OCI-LY1 (cell line): ENCODE measurements at regions not wholly inside any gene's neighbourhood (a gene's known extent, or its start where the extent isn't known, plus 50 kb on each side); places are given as distances from the start of the nearest gene placed in this dataset.

Source experiments
- H2AFZ ChIP-seq: fragments of 200-600 bp; sonication (generic), shearing (Covaris generic); 2 replicates; pipeline ENCODE4 v1.6.0; 2014; ENCODE audit warnings: antibody characterized with exemption, mild to moderate bottlenecking, low read length
- H3F3A ChIP-seq: fragments of 200-600 bp; sonication (generic), shearing (Covaris generic); 2 replicates; pipeline ENCODE4 v1.6.0; 2014; ENCODE audit warnings: mild to moderate bottlenecking, antibody characterized with exemption, low read length, moderate library complexity; ENCODE audit not compliant: insufficient read depth
- H3K27ac ChIP-seq: fragments of 200-600 bp; sonication (generic); 2 replicates; pipeline ENCODE4 v1.5.1; 2014; ENCODE audit warnings: low read length, mixed run types, mild to moderate bottlenecking, low read depth; ENCODE audit not compliant: poor library complexity, severe bottlenecking
- H3K27me3 ChIP-seq: fragments of 200-600 bp; sonication (generic); 2 replicates; pipeline ENCODE4 v1.6.0; 2014; ENCODE audit warnings: antibody characterized with exemption, mild to moderate bottlenecking, low read length, moderate library complexity; ENCODE audit not compliant: insufficient read depth
- H3K36me3 ChIP-seq: fragments of 200-600 bp; sonication (generic); 2 replicates; pipeline ENCODE4 v1.6.1; 2014; ENCODE audit warnings: mild to moderate bottlenecking, antibody characterized with exemption, low read length, moderate library complexity, mixed read lengths; ENCODE audit not compliant: insufficient read depth
- H3K4me1 ChIP-seq: fragments of 200-600 bp; sonication (generic); 2 replicates; pipeline ENCODE4 v1.5.1; 2014; ENCODE audit warnings: mild to moderate bottlenecking, low read length, moderate library complexity; ENCODE audit not compliant: insufficient read depth, severe bottlenecking
- H3K4me2 ChIP-seq: fragments of 200-600 bp; sonication (generic), shearing (Covaris generic); 2 replicates; pipeline ENCODE4 v1.6.1; 2014; ENCODE audit warnings: low read length
- H3K4me3 ChIP-seq: fragments of 200-600 bp; sonication (generic); 2 replicates; pipeline ENCODE4 v1.5.1; 2014; ENCODE audit warnings: low read length, low read depth, mild to moderate bottlenecking, mixed read lengths; ENCODE audit not compliant: poor library complexity, severe bottlenecking
- H3K79me2 ChIP-seq: fragments of 200-600 bp; shearing (Covaris generic); 2 replicates; pipeline ENCODE4 v1.6.1; 2016; ENCODE audit warnings: mixed run types, low read length, mixed read lengths; ENCODE audit not compliant: insufficient read depth
- H3K9ac ChIP-seq: fragments of 200-600 bp; sonication (generic), shearing (Covaris generic); 2 replicates; pipeline ENCODE4 v1.6.1; 2014; ENCODE audit warnings: mild to moderate bottlenecking, low read length, mixed read lengths
- H3K9me2 ChIP-seq: fragments of 200-600 bp; sonication (generic), shearing (Covaris generic); 2 replicates; pipeline ENCODE4 v1.6.1; 2014; ENCODE audit warnings: low read depth, mild to moderate bottlenecking, low read length, mixed read lengths
- H3K9me3 ChIP-seq: fragments of 200-600 bp; shearing (Covaris generic); 2 replicates; pipeline ENCODE4 v1.6.1; 2014; ENCODE audit warnings: low read length, mixed read lengths
- H4K20me1 ChIP-seq: fragments of 200-600 bp; sonication (generic), shearing (Covaris generic); 2 replicates; pipeline ENCODE4 v1.6.0; 2016; ENCODE audit warnings: mild to moderate bottlenecking, low read length; ENCODE audit not compliant: insufficient read depth
- CTCF ChIP-seq: fragments of 200-600 bp; sonication (generic), shearing (Covaris generic); IDR thresholded peaks from 2 replicates; pipeline ENCODE4 v1.5.1; 2017; ENCODE audit warnings: mild to moderate bottlenecking, antibody characterized with exemption, low read length, moderate library complexity, mixed read lengths
- EZH2 ChIP-seq: fragments of 200-600 bp; sonication (generic), shearing (Covaris generic); IDR thresholded peaks from 2 replicates; pipeline ENCODE4 v1.8.0; 2017; ENCODE audit warnings: borderline replicate concordance, mixed run types, mild to moderate bottlenecking, antibody characterized with exemption, low read length, moderate library complexity, mixed read lengths

- Histone ChIP-seq H3K27ac (no peak overlapping the region), H3K9ac (no peak overlapping the region), H3K9me2 (no peaks in the 10 kb centered on the region), H3K4me1 (no peaks in the 10 kb centered on the region), H3K4me2 (no peak overlapping the region), H2AFZ (no peak overlapping the region), H3K79me2 (no peaks in the 10 kb centered on the region), H3K4me3 (no peak overlapping the region), H3K36me3 (no peaks in the 10 kb centered on the region), H3K9me3 (no peaks in the 10 kb centered on the region), H3F3A (no peaks in the 10 kb centered on the region), H3K27me3 (no peaks in the 10 kb centered on the region), H4K20me1 (no peaks in the 10 kb centered on the region)
- TF ChIP-seq CTCF (no peak), EZH2 (no peak)
Observed at GRCh38 chr11:27281740-27282590, 81.0 kb downstream of the CCDC34 start.

DNA sequence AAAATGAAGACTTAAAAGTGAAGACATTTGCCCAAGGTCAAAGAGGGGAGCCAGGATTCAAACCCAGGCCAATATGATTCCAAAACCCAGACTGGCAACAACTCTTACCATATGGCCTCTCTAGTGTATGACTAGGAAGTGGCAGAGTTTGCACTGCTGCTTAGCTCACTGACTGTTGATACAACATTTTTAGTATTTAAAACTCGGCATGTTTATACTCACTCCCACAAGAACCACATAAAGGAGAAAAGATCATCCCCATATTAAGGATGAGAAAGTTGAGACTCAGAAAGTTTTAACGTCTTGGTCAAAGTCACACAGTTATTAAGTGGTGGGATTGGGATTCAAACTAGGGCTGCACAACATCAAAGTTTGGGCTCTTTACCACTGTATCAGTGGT, 81.7 kb downstream of the CCDC34 start:
- Histone ChIP-seq H3K9me2 (no peaks in the 10 kb centered on the region), H4K20me1 (no peaks in the 10 kb centered on the region), H3K9ac (no peak overlapping the region), H3K4me3 (no peak overlapping the region), H3K79me2 (no peaks in the 10 kb centered on the region), H3K36me3 (no peaks in the 10 kb centered on the region), H3K9me3 (no peaks in the 10 kb centered on the region), H3K27me3 (no peaks in the 10 kb centered on the region), H3K4me2 (no peak overlapping the region), H3K4me1 (no peaks in the 10 kb centered on the region), H2AFZ (no peak overlapping the region), H3K27ac (no peak overlapping the region), H3F3A (no peaks in the 10 kb centered on the region)
- TF ChIP-seq CTCF (no peak), EZH2 (no peak)

GRCh38 chr11:27280140-27280539, 82.9 kb downstream of the CCDC34 start:
- Histone ChIP-seq H3K4me1 (no peaks in the 10 kb centered on the region), H3K9me3 (no peaks in the 10 kb centered on the region), H3F3A (no peaks in the 10 kb centered on the region), H4K20me1 (no peaks in the 10 kb centered on the region), H3K36me3 (no peaks in the 10 kb centered on the region), H3K4me3 (no peak overlapping the region), H3K4me2 (no peak overlapping the region), H3K79me2 (no peaks in the 10 kb centered on the region), H3K27me3 (no peaks in the 10 kb centered on the region), H3K9ac (no peak overlapping the region), H3K9me2 (no peaks in the 10 kb centered on the region), H3K27ac (no peak overlapping the region), H2AFZ (no peak overlapping the region)
- TF ChIP-seq EZH2 (no peak), CTCF (no peak)
